NCI-H2107 treated with DMSO at 0.1 percent for 48 hours (cell line): ENCODE measurements at regions not wholly inside any gene's neighbourhood (a gene's known extent, or its start where the extent isn't known, plus 50 kb on each side); places are given as distances from the start of the nearest gene placed in this dataset.
"Not testable (repeated sequence)": the region's sequence is repeated elsewhere in the genome, so short reads cannot be mapped to it uniquely, and the experiment has no call there.

ENCODE experiments used
- DNase-seq: peaks from one replicate; lab custom pipeline; 2025; ENCODE audit not compliant: unreplicated experiment; lab: John Stamatoyannopoulos, UW

- no peak for DNase-seq
Observed at GRCh38 chr2:190005513-190005912, 57.0 kb downstream of the MSTN start.

- DNase-seq, result no peak
Observed at GRCh38 chr2:189999661-190000060, 62.9 kb downstream of the MSTN start.

- not testable (repeated sequence) for DNase-seq
Observed at GRCh38 chr2:189998665-189999064, 63.9 kb downstream of the MSTN start.

GRCh38 chr2:189997016-189997415 lies 65.5 kb downstream of the MSTN start:
- DNase-seq, result no peak

- no peak for DNase-seq
Observed at GRCh38 chr2:189995679-189996078, 66.8 kb downstream of the MSTN start.

- DNase-seq, result no peak
Observed at GRCh38 chr2:189982780-189983394, 79.6 kb downstream of the MSTN start.

GRCh38 chr2:189982087-189982486 lies 80.4 kb downstream of the MSTN start:
- DNase-seq, result no peak

GRCh38 chr2:189976488-189976887 lies 86.0 kb downstream of the MSTN start:
- not testable (repeated sequence) for DNase-seq

GRCh38 chr2:189960346-189960745 lies 102.2 kb downstream of the MSTN start:
- no peak for DNase-seq

GRCh38 chr2:189959450-189959849 lies 103.1 kb downstream of the MSTN start:
- DNase-seq, result no peak

GRCh38 chr2:189954989-189955388 lies 107.5 kb downstream of the MSTN start:
- peak; percentile 31 for DNase-seq

GRCh38 chr2:189952536-189953109 lies 109.9 kb downstream of the MSTN start:
- no peak for DNase-seq

- no peak for DNase-seq
Observed at GRCh38 chr2:189951791-189952535, 110.6 kb downstream of the MSTN start.

- no peak for DNase-seq
Observed at GRCh38 chr2:189943009-189943408, 119.5 kb downstream of the MSTN start.

GRCh38 chr2:189940913-189941312 lies 121.6 kb downstream of the MSTN start:
- no peak for DNase-seq

GRCh38 chr2:189937691-189938090 lies 124.8 kb downstream of the MSTN start:
- DNase-seq, result no peak

GRCh38 chr2:189933911-189934399 lies 128.6 kb downstream of the MSTN start:
- DNase-seq, result no peak

- DNase-seq, result no peak
Observed at GRCh38 chr2:189933041-189933440, 129.5 kb downstream of the MSTN start.

- DNase-seq, result no peak
Observed at GRCh38 chr2:189927823-189928222, 134.7 kb downstream of the MSTN start.
